Small intestine (tissue), 7 donors: ENCODE measurements at regions not wholly inside any gene's neighbourhood (a gene's known extent, or its start where the extent isn't known, plus 50 kb on each side); places are given as distances from the start of the nearest gene placed in this dataset.

ENCODE experiments used
- DNase-seq, 2 donors: peaks; one replicate each; pipeline versions ENCODE4 v3.0.0 to v3.0.0-alpha.2; 2013
- FAIRE-seq: peaks from 2 replicates; lab custom pipeline; 2012; peaks lifted over from hg19 to GRCh38; lab: Jason Lieb, UNC
- H3K27ac ChIP-seq, 3 donors: one replicate each; pipeline ENCODE4 v1.5.1; 2013; ENCODE audit warnings: low read length in 2 of 3, mild to moderate bottlenecking in 2 of 3, control low read depth in 1 of 3, inconsistent platforms in 1 of 3, low read depth in 1 of 3, moderate library complexity in 1 of 3
- H3K27me3 ChIP-seq, 3 donors: one replicate each; pipeline ENCODE4 v1.6.1; 2013; ENCODE audit warnings: low read length in 3 of 3, inconsistent platforms in 1 of 3; ENCODE audit not compliant: control insufficient read depth in 3 of 3, insufficient read depth in 3 of 3
- H3K36me3 ChIP-seq, 3 donors: one replicate each; pipeline ENCODE4 v1.6.1; 2013; ENCODE audit warnings: low read length in 3 of 3, inconsistent platforms in 1 of 3, low read depth in 1 of 3, mild to moderate bottlenecking in 1 of 3, moderate library complexity in 1 of 3; ENCODE audit not compliant: control insufficient read depth in 3 of 3, insufficient read depth in 2 of 3
- H3K4me1 ChIP-seq, 3 donors: one replicate each; pipeline ENCODE4 v1.6.1; 2013; ENCODE audit warnings: low read length in 2 of 3, inconsistent platforms in 1 of 3, low read depth in 1 of 3, mild to moderate bottlenecking in 1 of 3, moderate library complexity in 1 of 3; ENCODE audit not compliant: control insufficient read depth in 3 of 3, insufficient read depth in 2 of 3
- H3K4me3 ChIP-seq, 3 donors: one replicate each; pipeline ENCODE4 v1.5.1; 2013; ENCODE audit warnings: low read length in 3 of 3, control low read depth in 1 of 3, inconsistent platforms in 1 of 3, low read depth in 1 of 3, mild to moderate bottlenecking in 1 of 3, moderate library complexity in 1 of 3
- H3K9me3 ChIP-seq, 2 donors: one replicate each; pipeline ENCODE4 v1.6.1; 2013; ENCODE audit warnings: low read depth in 1 of 2, low read length in 1 of 2; ENCODE audit not compliant: control insufficient read depth in 2 of 2, insufficient read depth in 1 of 2
- WGBS, 3 donors: extraction: QIAGEN DNeasy Blood & Tissue Kit; methylation state at CpG; one replicate each; pipeline ENCODE4 v1.1.7; 2013; 5-methylcytosine and 5-hydroxymethylcytosine counted together
- donor health status: healthy with polysubstance abuse.
- donor health status: control.
- donor health status: control.
- donor health status: Bipolar disorder and iron deficiency.
- donor health status: healthy.

GRCh38 chr2:82314836-82315472, 2010.4 kb upstream of the LRRTM1 start:
- Histone ChIP-seq H3K27me3 (no peaks in the 10 kb centered on the region), H3K4me1 (no peaks in the 10 kb centered on the region), H3K4me3 (no peak overlapping the region), H3K27ac (no peak overlapping the region), H3K36me3 (no peaks in the 10 kb centered on the region), H3K9me3 (no peaks in the 10 kb centered on the region)
- WGBS, 3 donors: 40 to 69% (median 40%) methylated on average over 1 of the region's 1 CpG
- FAIRE-seq (no peak), DNase-seq (no peak)

GRCh38 chr2:82307511-82307910, 2003.0 kb upstream of the LRRTM1 start:
- Histone ChIP-seq H3K9me3 (no peaks in the 10 kb centered on the region), H3K27ac (no peak overlapping the region), H3K4me1 (no peaks in the 10 kb centered on the region), H3K36me3 (no peaks in the 10 kb centered on the region), H3K27me3 (no peaks in the 10 kb centered on the region), H3K4me3 (no peak overlapping the region)
- FAIRE-seq (no peak), DNase-seq (no peak)

DNA sequence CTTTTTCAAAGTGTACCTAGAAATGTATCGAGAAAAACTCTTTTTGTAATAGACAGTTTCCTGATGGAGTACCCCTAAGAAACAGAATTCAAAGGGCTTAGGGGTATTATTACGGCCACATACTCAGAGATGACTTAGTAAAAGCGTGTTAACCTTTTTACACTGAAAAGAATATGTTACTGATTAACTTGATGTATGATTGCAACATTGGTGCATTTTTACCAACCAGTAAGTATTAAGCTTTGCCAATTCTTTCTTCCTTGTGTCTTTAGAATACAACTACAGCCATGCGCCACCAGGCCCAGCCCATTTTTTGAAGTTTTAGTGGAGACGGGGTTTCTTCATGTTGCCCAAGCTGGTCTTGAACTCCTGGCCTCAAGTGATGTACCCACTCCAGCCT, 1997.0 kb upstream of the LRRTM1 start:
- Histone ChIP-seq H3K27ac (no peak overlapping the region), H3K4me3 (no peak overlapping the region), H3K4me1 (no peaks in the 10 kb centered on the region), H3K27me3 (no peaks in the 10 kb centered on the region), H3K9me3 (peaks cover 0 to 3% of the 10 kb centered on the region in 2 donors), H3K36me3 (no peaks in the 10 kb centered on the region)
- 72 to 80% (median 73%) methylated on average over 5 of the region's 5 CpGs for WGBS, 3 donors
- DNase-seq: no peak
- no peak for FAIRE-seq

- FAIRE-seq: no peak
- no peak overlapping the region for H3K4me3 ChIP-seq
- no peaks in the 10 kb centered on the region for H3K4me1 ChIP-seq
- no peak for DNase-seq
- H3K36me3 ChIP-seq: no peaks in the 10 kb centered on the region
- no peak overlapping the region for H3K27ac ChIP-seq
- H3K27me3 ChIP-seq: no peaks in the 10 kb centered on the region
- no peaks in the 10 kb centered on the region for H3K9me3 ChIP-seq
- WGBS, 3 donors: 61 to 95% (median 93%) methylated on average over 1 of the region's 1 CpG
Observed at GRCh38 chr2:82289446-82289845, 1984.9 kb upstream of the LRRTM1 start.

GRCh38 chr2:82283075-82283474, 1978.5 kb upstream of the LRRTM1 start:
- no peak for FAIRE-seq
- no peak overlapping the region for H3K4me3 ChIP-seq
- H3K36me3 ChIP-seq: no peaks in the 10 kb centered on the region
- H3K9me3 ChIP-seq: no peaks in the 10 kb centered on the region
- no peaks in the 10 kb centered on the region for H3K27me3 ChIP-seq
- no peak for DNase-seq
- H3K27ac ChIP-seq: no peak overlapping the region
- WGBS, 3 donors: 46 to 81% (median 50%) methylated on average over 2 of the region's 2 CpGs
- no peaks in the 10 kb centered on the region for H3K4me1 ChIP-seq

- Histone ChIP-seq H3K4me1 (no peaks in the 10 kb centered on the region), H3K36me3 (no peaks in the 10 kb centered on the region), H3K27ac (no peak overlapping the region), H3K4me3 (no peak overlapping the region), H3K9me3 (no peaks in the 10 kb centered on the region), H3K27me3 (no peaks in the 10 kb centered on the region)
- no peak for FAIRE-seq
- DNase-seq: no peak
- WGBS, 3 donors: 75 to 82% (median 77%) methylated on average over 16 of the region's 16 CpGs
Observed at GRCh38 chr2:82282111-82282882, 1977.7 kb upstream of the LRRTM1 start.

DNA sequence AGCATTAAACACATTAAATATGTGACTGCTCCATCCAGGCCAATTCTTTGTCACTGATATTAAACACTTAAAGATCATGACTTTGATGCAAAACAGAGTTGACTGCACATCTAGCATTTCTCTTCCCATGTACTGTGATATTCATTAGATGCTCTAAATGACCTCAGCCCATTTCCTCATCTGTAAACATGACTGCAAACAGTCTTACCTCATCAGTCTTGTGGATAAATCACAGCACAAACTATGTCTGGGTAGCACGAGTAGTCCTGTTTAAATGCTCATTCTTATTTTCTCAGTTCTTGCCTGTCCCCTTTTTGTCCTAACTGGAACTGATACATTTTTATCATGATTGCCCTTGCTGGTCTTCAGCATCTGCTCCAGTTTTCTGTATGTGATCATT, 1974.8 kb upstream of the LRRTM1 start:
- Histone ChIP-seq H3K4me3 (no peak overlapping the region), H3K9me3 (no peaks in the 10 kb centered on the region), H3K4me1 (no peaks in the 10 kb centered on the region), H3K36me3 (no peaks in the 10 kb centered on the region), H3K27ac (no peak overlapping the region), H3K27me3 (no peaks in the 10 kb centered on the region)
- no peak for FAIRE-seq
- WGBS, 3 donors: 59 to 80% (median 65%) methylated on average over 1 of the region's 1 CpG
- no peak for DNase-seq

GRCh38 chr2:82278416-82278815, 1973.9 kb upstream of the LRRTM1 start:
- no peak overlapping the region for H3K4me3 ChIP-seq
- WGBS, 3 donors: 79 to 84% (median 83%) methylated on average over 1 of the region's 1 CpG
- H3K9me3 ChIP-seq: no peaks in the 10 kb centered on the region
- DNase-seq (no peak), FAIRE-seq (no peak)
- H3K36me3 ChIP-seq: no peaks in the 10 kb centered on the region
- H3K27me3 ChIP-seq: no peaks in the 10 kb centered on the region
- H3K4me1 ChIP-seq: no peaks in the 10 kb centered on the region
- no peak overlapping the region for H3K27ac ChIP-seq
